ENCODE measurements at regions not wholly inside any gene's neighbourhood (a gene's known extent, or its start where the extent isn't known, plus 50 kb on each side); places are given as distances from the start of the nearest gene placed in this dataset.

DNA sequence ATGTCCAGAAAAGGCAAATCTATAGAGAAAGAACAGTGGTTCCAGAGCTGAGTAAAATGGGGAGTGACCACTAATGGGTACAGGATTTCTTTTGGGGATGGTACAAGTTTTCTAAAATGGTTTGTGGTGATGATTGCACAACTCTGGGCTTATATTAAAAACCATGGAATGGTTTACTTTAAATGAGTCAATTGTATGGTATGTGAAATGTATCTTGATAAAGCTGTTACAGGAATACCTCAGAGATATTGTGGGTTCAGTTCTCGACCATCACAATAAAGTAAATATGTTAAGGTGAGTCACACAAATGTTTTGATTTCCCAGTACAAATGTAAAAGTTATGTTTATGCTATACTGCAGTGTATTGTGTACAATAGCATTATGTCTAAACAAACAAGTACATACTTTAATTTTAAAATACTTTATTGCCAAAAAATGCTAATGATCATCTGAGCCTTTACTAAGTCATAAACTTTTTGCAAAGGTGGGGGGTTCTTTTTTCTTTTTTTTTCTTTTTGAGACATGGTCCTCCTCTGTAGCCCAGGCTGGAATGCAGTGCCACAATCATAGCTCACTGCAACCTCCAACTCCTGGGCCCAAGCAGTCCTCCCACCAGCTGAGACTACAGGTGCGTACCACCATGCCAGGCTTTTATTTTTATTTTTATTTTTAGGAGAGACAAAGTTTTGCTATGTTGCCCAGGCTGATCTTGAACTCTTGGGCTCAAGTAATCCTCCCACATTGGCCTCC lies 65.9 kb downstream of the SHOC1 start:
- no peaks in the 10 kb centered on the region for H3K79me2 ChIP-seq (ENCODE audit: insufficient read depth, low read length)
- no peak overlapping the region for H3K27ac ChIP-seq (ENCODE audit: low read depth, low read length, poor library complexity, severe bottlenecking)
- no peak overlapping the region for H2AFZ ChIP-seq (ENCODE audit: low read length)
- peaks cover 3% of the 10 kb centered on the region; the same call in 1 of the 2 replicates for H3K9me3 ChIP-seq (ENCODE audit: low read length)
- H3K4me2 ChIP-seq (ENCODE audit: low read length), result no peak overlapping the region
- no peaks in the 10 kb centered on the region for H3K4me1 ChIP-seq (ENCODE audit: insufficient read depth, low read length, severe bottlenecking)
- H3F3A ChIP-seq (ENCODE audit: insufficient read depth, low read length), result no peaks in the 10 kb centered on the region
- H3K4me3 ChIP-seq (ENCODE audit: low read depth, low read length, poor library complexity, severe bottlenecking), result no peak overlapping the region
- H3K36me3 ChIP-seq (ENCODE audit: insufficient read depth, low read length), result no peaks in the 10 kb centered on the region
- H3K9ac ChIP-seq (ENCODE audit: low read length), result no peak overlapping the region
- no peak for TF ChIP-seq EZH2 (IDR thresholded peaks at IDR 0.05; ENCODE audit: borderline replicate concordance, low read length)
- TF ChIP-seq, protein P1, sequence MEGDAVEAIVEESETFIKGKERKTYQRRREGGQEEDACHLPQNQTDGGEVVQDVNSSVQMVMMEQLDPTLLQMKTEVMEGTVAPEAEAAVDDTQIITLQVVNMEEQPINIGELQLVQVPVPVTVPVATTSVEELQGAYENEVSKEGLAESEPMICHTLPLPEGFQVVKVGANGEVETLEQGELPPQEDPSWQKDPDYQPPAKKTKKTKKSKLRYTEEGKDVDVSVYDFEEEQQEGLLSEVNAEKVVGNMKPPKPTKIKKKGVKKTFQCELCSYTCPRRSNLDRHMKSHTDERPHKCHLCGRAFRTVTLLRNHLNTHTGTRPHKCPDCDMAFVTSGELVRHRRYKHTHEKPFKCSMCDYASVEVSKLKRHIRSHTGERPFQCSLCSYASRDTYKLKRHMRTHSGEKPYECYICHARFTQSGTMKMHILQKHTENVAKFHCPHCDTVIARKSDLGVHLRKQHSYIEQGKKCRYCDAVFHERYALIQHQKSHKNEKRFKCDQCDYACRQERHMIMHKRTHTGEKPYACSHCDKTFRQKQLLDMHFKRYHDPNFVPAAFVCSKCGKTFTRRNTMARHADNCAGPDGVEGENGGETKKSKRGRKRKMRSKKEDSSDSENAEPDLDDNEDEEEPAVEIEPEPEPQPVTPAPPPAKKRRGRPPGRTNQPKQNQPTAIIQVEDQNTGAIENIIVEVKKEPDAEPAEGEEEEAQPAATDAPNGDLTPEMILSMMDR (IDR thresholded peaks at IDR 0.05; ENCODE audit: low read length), result no peak
- no peaks in the 10 kb centered on the region for H3K9me2 ChIP-seq (ENCODE audit: low read depth, low read length)
- no peaks in the 10 kb centered on the region for H3K27me3 ChIP-seq (ENCODE audit: insufficient read depth, low read length)
- H4K20me1 ChIP-seq (ENCODE audit: insufficient read depth, low read length), result no peaks in the 10 kb centered on the region

DNA sequence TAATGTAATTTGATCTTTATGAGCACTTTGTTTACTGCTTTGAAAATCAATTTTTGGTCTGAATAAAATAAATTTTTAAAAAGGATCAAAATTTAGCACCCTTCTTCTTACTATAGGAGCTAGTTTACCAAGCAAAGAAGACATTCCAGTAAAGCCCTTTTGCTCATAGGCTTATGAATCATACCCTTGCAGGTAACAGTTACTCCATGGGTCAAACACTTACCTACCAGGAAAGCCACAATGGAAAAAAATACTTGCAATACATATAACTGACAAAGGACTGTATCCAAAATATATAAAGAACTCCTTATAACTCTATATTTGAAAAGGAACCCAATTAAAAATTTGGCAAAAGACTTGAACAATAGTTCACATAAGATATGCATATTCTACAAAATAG lies 66.6 kb downstream of the SHOC1 start:
- no peaks in the 10 kb centered on the region for H4K20me1 ChIP-seq (ENCODE audit: insufficient read depth, low read length)
- no peaks in the 10 kb centered on the region for H3K36me3 ChIP-seq (ENCODE audit: insufficient read depth, low read length)
- H3K9ac ChIP-seq (ENCODE audit: low read length), result no peak overlapping the region
- H3K27ac ChIP-seq (ENCODE audit: low read depth, low read length, poor library complexity, severe bottlenecking), result no peak overlapping the region
- H3K27me3 ChIP-seq (ENCODE audit: insufficient read depth, low read length), result no peaks in the 10 kb centered on the region
- H3K9me3 ChIP-seq (ENCODE audit: low read length), result peaks cover 3% of the 10 kb centered on the region; the same call in 1 of the 2 replicates
- H3K9me2 ChIP-seq (ENCODE audit: low read depth, low read length), result no peaks in the 10 kb centered on the region
- no peak for TF ChIP-seq EZH2 (IDR thresholded peaks at IDR 0.05; ENCODE audit: borderline replicate concordance, low read length)
- TF ChIP-seq, protein P1 (IDR thresholded peaks at IDR 0.05; ENCODE audit: low read length), result no peak
- H3K4me2 ChIP-seq (ENCODE audit: low read length), result no peak overlapping the region
- no peaks in the 10 kb centered on the region for H3F3A ChIP-seq (ENCODE audit: insufficient read depth, low read length)
- H3K79me2 ChIP-seq (ENCODE audit: insufficient read depth, low read length), result no peaks in the 10 kb centered on the region
- H3K4me1 ChIP-seq (ENCODE audit: insufficient read depth, low read length, severe bottlenecking), result no peaks in the 10 kb centered on the region
- H2AFZ ChIP-seq (ENCODE audit: low read length), result no peak overlapping the region
- no peak overlapping the region for H3K4me3 ChIP-seq (ENCODE audit: low read depth, low read length, poor library complexity, severe bottlenecking)

DNA sequence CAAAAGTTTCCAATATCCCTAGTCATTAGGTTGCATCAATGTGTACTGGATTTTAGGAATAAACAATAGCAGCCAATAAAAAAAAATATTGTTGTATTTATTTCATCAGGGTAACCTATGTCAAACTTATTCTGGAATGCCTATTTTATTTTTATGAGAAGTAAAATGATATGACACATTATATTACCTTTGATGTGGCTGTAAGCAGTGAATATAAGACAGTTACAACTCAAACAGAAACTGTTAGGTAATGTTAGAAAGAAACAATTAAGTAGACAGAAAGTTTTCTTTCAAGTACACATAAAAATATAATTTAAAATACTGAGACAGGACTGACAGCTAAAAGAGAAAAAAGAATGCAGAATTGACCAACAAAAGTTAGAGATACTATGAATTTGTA lies 65.5 kb downstream of the GNG10 start:
- no peak for TF ChIP-seq EZH2 (IDR thresholded peaks at IDR 0.05; ENCODE audit: borderline replicate concordance, low read length)
- TF ChIP-seq, protein P1 (IDR thresholded peaks at IDR 0.05; ENCODE audit: low read length), result no peak
- no peak overlapping the region for H3K27ac ChIP-seq (ENCODE audit: low read depth, low read length, poor library complexity, severe bottlenecking)
- H3K9me2 ChIP-seq (ENCODE audit: low read depth, low read length), result no peaks in the 10 kb centered on the region
- no peak overlapping the region for H3K9ac ChIP-seq (ENCODE audit: low read length)
- no peaks in the 10 kb centered on the region for H3F3A ChIP-seq (ENCODE audit: insufficient read depth, low read length)
- H4K20me1 ChIP-seq (ENCODE audit: insufficient read depth, low read length), result no peaks in the 10 kb centered on the region
- no peaks in the 10 kb centered on the region for H3K27me3 ChIP-seq (ENCODE audit: insufficient read depth, low read length)
- H3K4me1 ChIP-seq (ENCODE audit: insufficient read depth, low read length, severe bottlenecking), result no peaks in the 10 kb centered on the region
- H3K36me3 ChIP-seq (ENCODE audit: insufficient read depth, low read length), result no peaks in the 10 kb centered on the region
- no peak overlapping the region for H2AFZ ChIP-seq (ENCODE audit: low read length)
- H3K4me2 ChIP-seq (ENCODE audit: low read length), result no peak overlapping the region
- H3K9me3 ChIP-seq (ENCODE audit: low read length), result peaks cover 3% of the 10 kb centered on the region; the same call in 1 of the 2 replicates
- H3K4me3 ChIP-seq (ENCODE audit: low read depth, low read length, poor library complexity, severe bottlenecking), result no peak overlapping the region
- no peaks in the 10 kb centered on the region for H3K79me2 ChIP-seq (ENCODE audit: insufficient read depth, low read length)

All from OCI-LY1 (cell line).